Thyroid gland (tissue), 4 donors: ENCODE measurements at regions not wholly inside any gene's neighbourhood (a gene's known extent, or its start where the extent isn't known, plus 50 kb on each side); places are given as distances from the start of the nearest gene placed in this dataset.

Source experiments
- DNase-seq, 2 donors: peaks; one replicate each; pipeline ENCODE4 v3.0.0-alpha.2; 2019
- H3K27ac ChIP-seq, 3 donors: fragments of 200-600 bp; sonication (generic); 1 replicate in 2 of 3; 2 replicates in 1 of 3; pipeline ENCODE4 v1.5.1; 2016 to 2019; ENCODE audit warnings: mild to moderate bottlenecking in 1 of 3, moderate library complexity in 1 of 3
- H3K27me3 ChIP-seq: fragments of 200-600 bp; sonication (generic); one replicate; pipeline ENCODE4 v1.5.1; 2019
- H3K36me3 ChIP-seq, 2 donors: fragments of 200-600 bp; sonication (generic); one replicate each; pipeline ENCODE4 v1.5.1; 2016 to 2019
- H3K4me1 ChIP-seq, 2 donors: fragments of 200-600 bp; sonication (generic); one replicate each; pipeline ENCODE4 v1.5.1; 2017 to 2019
- H3K4me3 ChIP-seq, 3 donors: fragments of 200-600 bp; sonication (generic); replicated peaks in 1 of 3; 1 replicate in 2 of 3; 2 replicates in 1 of 3; pipeline ENCODE4 v1.5.1; 2016; ENCODE audit warnings: mild to moderate bottlenecking in 1 of 3
- H3K9me3 ChIP-seq: fragments of 200-600 bp; sonication (generic); one replicate; pipeline ENCODE4 v1.5.1; 2017
- CTCF ChIP-seq, 6 experiments: fragments of 200-600 bp in 3 of 6; fragments of 450-650 bp in 3 of 6; sonication (generic) in 3 of 6; IDR thresholded peaks; one replicate each; pipeline ENCODE4 v1.5.1; 2016 to 2019; ENCODE audit warnings: antibody characterized with exemption in 6 of 6, mild to moderate bottlenecking in 2 of 6, inconsistent platforms in 1 of 6, moderate library complexity in 1 of 6
- POLR2A ChIP-seq, 2 donors: fragments of 450-650 bp; IDR thresholded peaks; one replicate each; pipeline ENCODE4 v1.6.1; 2017; ENCODE audit warnings: antibody characterized with exemption in 2 of 2, mild to moderate bottlenecking in 2 of 2, moderate library complexity in 1 of 2
- WGBS, 2 donors: methylation state at CpG; one replicate each; pipeline ENCODE4 v1.1.5; 2017; 5-methylcytosine and 5-hydroxymethylcytosine counted together
- intact Hi-C: fragments of 100-400 bp; cut with DNase I; formaldehyde crosslinking; loops from one replicate; pipeline ENCODE4 v1.15.1; 2023

GRCh38 chr6:11639376-11640235 is 102.1 kb downstream of the TMEM170B start:
- Histone ChIP-seq H3K27ac (no peak overlapping the region), H3K4me1 (no peaks in the 10 kb centered on the region), H3K9me3 (no peaks in the 10 kb centered on the region), H3K36me3 (no peaks in the 10 kb centered on the region), H3K27me3 (no peaks in the 10 kb centered on the region), H3K4me3 (no peak overlapping the region)
- TF ChIP-seq POLR2A (IDR thresholded peaks at IDR 0.05): no peak
- TF ChIP-seq CTCF (IDR thresholded peaks at IDR 0.05): no peak
- intact Hi-C loops: no loop called here
- DNase-seq: no peak
- WGBS, 2 donors: 81 to 86% methylated on average over 5 of the region's 5 CpGs

GRCh38 chr6:11640486-11640885 is 102.9 kb downstream of the TMEM170B start:
- 85 to 94% methylated on average over 1 of the region's 1 CpG for WGBS, 2 donors
- Histone ChIP-seq H3K4me3 (no peak overlapping the region), H3K27ac (no peak overlapping the region), H3K9me3 (no peaks in the 10 kb centered on the region), H3K27me3 (no peaks in the 10 kb centered on the region), H3K36me3 (no peaks in the 10 kb centered on the region), H3K4me1 (no peaks in the 10 kb centered on the region)
- intact Hi-C loops: no loop called here
- TF ChIP-seq POLR2A (IDR thresholded peaks at IDR 0.05): no peak
- TF ChIP-seq CTCF (IDR thresholded peaks at IDR 0.05): no peak
- no peak for DNase-seq

- DNase-seq: no peak
- H3K36me3 ChIP-seq: no peaks in the 10 kb centered on the region
- TF ChIP-seq CTCF (IDR thresholded peaks at IDR 0.05): no peak
- TF ChIP-seq POLR2A (IDR thresholded peaks at IDR 0.05): no peak
- H3K27ac ChIP-seq: no peak overlapping the region
- H3K9me3 ChIP-seq: no peaks in the 10 kb centered on the region
- H3K4me3 ChIP-seq: no peak overlapping the region
- H3K27me3 ChIP-seq: no peaks in the 10 kb centered on the region
- 92 to 97% methylated on average over 2 of the region's 2 CpGs for WGBS, 2 donors
- intact Hi-C loops: no loop called here
- H3K4me1 ChIP-seq: no peaks in the 10 kb centered on the region
Observed at GRCh38 chr6:11644071-11644470, 106.5 kb downstream of the TMEM170B start.

GRCh38 chr6:11644601-11645000 is 107.1 kb downstream of the TMEM170B start:
- Histone ChIP-seq H3K4me3 (no peak overlapping the region), H3K27me3 (no peaks in the 10 kb centered on the region), H3K4me1 (no peaks in the 10 kb centered on the region), H3K9me3 (no peaks in the 10 kb centered on the region), H3K27ac (no peak overlapping the region), H3K36me3 (no peaks in the 10 kb centered on the region)
- TF ChIP-seq CTCF (IDR thresholded peaks at IDR 0.05) (no peak), POLR2A (IDR thresholded peaks at IDR 0.05) (no peak)
- 65 to 72% methylated on average over 4 of the region's 4 CpGs for WGBS, 2 donors
- intact Hi-C loops: no loop called here
- DNase-seq: no peak

- Histone ChIP-seq H3K27me3 (no peaks in the 10 kb centered on the region), H3K4me3 (no peak overlapping the region), H3K9me3 (no peaks in the 10 kb centered on the region), H3K4me1 (no peaks in the 10 kb centered on the region), H3K27ac (no peak overlapping the region), H3K36me3 (no peaks in the 10 kb centered on the region)
- DNase-seq: no peak
- intact Hi-C loops: no loop called here
- TF ChIP-seq POLR2A (IDR thresholded peaks at IDR 0.05) (no peak), CTCF (IDR thresholded peaks at IDR 0.05) (no peak)
- 35 to 43% methylated on average over 1 of the region's 1 CpG for WGBS, 2 donors
Observed at GRCh38 chr6:11645016-11645415, 107.5 kb downstream of the TMEM170B start.
